ENCODE measurements at regions not wholly inside any gene's neighbourhood (a gene's known extent, or its start where the extent isn't known, plus 50 kb on each side); places are given as distances from the start of the nearest gene placed in this dataset.

GRCh38 chr15:88752501-88752900 is 50.7 kb upstream of the ACAN start:
- intact Hi-C loops (cut with micrococcal nuclease), result no loop called here

More at GRCh38 chr15:88752501-88752900, 50.7 kb upstream of the ACAN start:
- H3K27ac ChIP-seq (ENCODE audit: insufficient read depth, low read length), result no peak overlapping the region
- H3K4me3 ChIP-seq (ENCODE audit: insufficient read depth, low read depth, low read length), result no peak overlapping the region
- no peak overlapping the region for H4K8ac ChIP-seq (ENCODE audit: low read depth in 2 of 2, low read length in 2 of 2)
- WGBS, 2 experiments (ENCODE audit: extremely low coverage in 2 of 2, insufficient read length in 1 of 2), result no CpG with 5 or more reads among the region's 5 CpGs
- DNase-seq (no peak), ATAC-seq (ENCODE audit: low read depth) (no peak)
- no TSS peak for BruUV-seq (replicated peaks)
- ChIA-PET CTCF (no interaction called here), POLR2A (ENCODE audit: unreplicated experiment) (no interaction called here)
- H4K91ac ChIP-seq (ENCODE audit: insufficient read depth, low read depth, low read length), result no peak overlapping the region
- H2BK15ac ChIP-seq (ENCODE audit: low read depth, low read length), result no peak overlapping the region
- H3K36me3 ChIP-seq (ENCODE audit: control insufficient read depth, insufficient read depth, low read length), result no peaks in the 10 kb centered on the region
- H3K9me1 ChIP-seq (ENCODE audit: insufficient read depth, low read length), result no peaks in the 10 kb centered on the region
- no peaks in the 10 kb centered on the region for H3K79me1 ChIP-seq (ENCODE audit: low read depth in 1 of 2, low read length in 2 of 2)
- H3K4me1 ChIP-seq (ENCODE audit: control insufficient read depth, insufficient read depth, low read length), result no peaks in the 10 kb centered on the region
- H2BK5ac ChIP-seq (ENCODE audit: low read depth, low read length, poor library complexity, severe bottlenecking), result no peak overlapping the region
- H3K56ac ChIP-seq (ENCODE audit: extremely low read depth, insufficient read depth, low read length), result no peak overlapping the region
- H3K4ac ChIP-seq (ENCODE audit: low read depth, low read length), result no peak overlapping the region
- H3K27me3 ChIP-seq (ENCODE audit: control insufficient read depth, insufficient read depth, low read length), result peaks cover 12% of the 10 kb centered on the region
- dilution Hi-C loops (cut with HindIII; ENCODE audit: low sequenced_read_pairs, unreplicated experiment) (no loop called here), in situ Hi-C loops (cut with MboI; ENCODE audit: low sequenced_read_pairs) (no loop called here)
- no peak overlapping the region for H3K4me2 ChIP-seq (ENCODE audit: low read depth, low read length)
- H2AK9ac ChIP-seq (replicated peaks; ENCODE audit: low read depth, low read length, poor library complexity), result no peak overlapping the region
- H3K9me3 ChIP-seq (ENCODE audit: control insufficient read depth, insufficient read depth, low read length), result no peaks in the 10 kb centered on the region
- no peak overlapping the region for H3K18ac ChIP-seq (ENCODE audit: low read depth, low read length)
- H3K23ac ChIP-seq (ENCODE audit: low read depth, low read length), result no peak overlapping the region
- no peak overlapping the region for H2BK120ac ChIP-seq (ENCODE audit: low read depth, low read length)
- H2AK5ac ChIP-seq (ENCODE audit: low read depth, low read length), result no peak overlapping the region
- no peak overlapping the region for H4K5ac ChIP-seq (ENCODE audit: low read depth, low read length)
- no peaks in the 10 kb centered on the region for H4K20me1 ChIP-seq (ENCODE audit: insufficient read depth, low read length)
- H2AFZ ChIP-seq (replicated peaks; ENCODE audit: low read length, poor library complexity), result no peak overlapping the region
- TF ChIP-seq SMC3 (IDR thresholded peaks at IDR 0.05; ENCODE audit: low read depth, low read length) (no peak), BHLHE40 (IDR thresholded peaks at IDR 0.05; ENCODE audit: low read depth, low read length) (no peak), MAFK (IDR thresholded peaks at IDR 0.05; ENCODE audit: low read depth, low read length) (no peak), MAZ (IDR thresholded peaks at IDR 0.05; ENCODE audit: borderline replicate concordance, low read depth, low read length) (no peak), CTCF (conservative IDR thresholded peaks at IDR 0.05; ENCODE audit: low read depth, low read length) (no peak), RAD21 (IDR thresholded peaks at IDR 0.05; ENCODE audit: low read length) (no peak), NFE2L2 (IDR thresholded peaks at IDR 0.05; ENCODE audit: low read depth, low read length) (no peak), USF2 (IDR thresholded peaks at IDR 0.05; ENCODE audit: low read depth, low read length) (no peak), ELK1 (IDR thresholded peaks at IDR 0.05; ENCODE audit: borderline replicate concordance, low read depth, low read length) (no peak), CHD1 (IDR thresholded peaks at IDR 0.05; ENCODE audit: low read depth, low read length) (no peak), MXI1 (IDR thresholded peaks at IDR 0.05; ENCODE audit: borderline replicate concordance, low read depth, low read length) (no peak), RFX5 (IDR thresholded peaks at IDR 0.05; ENCODE audit: low read depth, low read length) (no peak), RCOR1 (IDR thresholded peaks at IDR 0.05; ENCODE audit: insufficient replicate concordance, low read length) (no peak), POLR2A (IDR thresholded peaks at IDR 0.05; ENCODE audit: low read depth, low read length) (no peak), CEBPB (IDR thresholded peaks at IDR 0.05; ENCODE audit: low read depth, low read length) (no peak), FOS (IDR thresholded peaks at IDR 0.05; ENCODE audit: low read depth, low read length) (no peak)
- H3K14ac ChIP-seq (replicated peaks; ENCODE audit: low read depth, low read length), result no peak overlapping the region
- no peak overlapping the region for H2BK20ac ChIP-seq (ENCODE audit: low read depth, low read length)
- H3K9ac ChIP-seq (ENCODE audit: low read depth, low read length), result no peak overlapping the region

Measured in IMR-90 (cell line).